Nephron (organoid): ENCODE measurements at regions not wholly inside any gene's neighbourhood (a gene's known extent, or its start where the extent isn't known, plus 50 kb on each side); places are given as distances from the start of the nearest gene placed in this dataset.
"Not testable (repeated sequence)": the region's sequence is repeated elsewhere in the genome, so short reads cannot be mapped to it uniquely, and the experiment has no call there.

ENCODE experiments used
- H3K27ac Mint-ChIP-seq, 3 experiments: 2 replicates each; pipeline ENCODE4 v1.8.0; 2020; ENCODE audit warnings: mixed read lengths in 3 of 3, mild to moderate bottlenecking in 2 of 3, moderate library complexity in 1 of 3
- H3K27me3 Mint-ChIP-seq: 2 replicates; pipeline ENCODE4 v1.8.0; 2021; ENCODE audit warnings: low read depth, mild to moderate bottlenecking, moderate library complexity, mixed read lengths
- H3K36me3 Mint-ChIP-seq: 2 replicates; pipeline ENCODE4 v1.8.0; 2020; ENCODE audit warnings: low read depth, mixed read lengths
- H3K4me1 Mint-ChIP-seq: 2 replicates; pipeline ENCODE4 v1.8.0; 2020; ENCODE audit warnings: mixed read lengths
- H3K4me3 Mint-ChIP-seq, 3 experiments: 2 replicates each; pipeline ENCODE4 v1.8.0; 2020; ENCODE audit warnings: mild to moderate bottlenecking in 3 of 3, mixed read lengths in 3 of 3, moderate library complexity in 2 of 3
- H3K9me3 Mint-ChIP-seq: 2 replicates; pipeline ENCODE4 v1.8.0; 2020; ENCODE audit warnings: mixed read lengths
- TF ChIP-seq, protein P1 (sequence below), 3 experiments: fragments of 200-600 bp; sonication (generic); IDR thresholded peaks; one replicate each; pipeline ENCODE4 v1.5.0; 2021; ENCODE audit warnings: antibody characterized with exemption in 3 of 3; ENCODE audit not compliant: unreplicated experiment in 3 of 3

DNA sequence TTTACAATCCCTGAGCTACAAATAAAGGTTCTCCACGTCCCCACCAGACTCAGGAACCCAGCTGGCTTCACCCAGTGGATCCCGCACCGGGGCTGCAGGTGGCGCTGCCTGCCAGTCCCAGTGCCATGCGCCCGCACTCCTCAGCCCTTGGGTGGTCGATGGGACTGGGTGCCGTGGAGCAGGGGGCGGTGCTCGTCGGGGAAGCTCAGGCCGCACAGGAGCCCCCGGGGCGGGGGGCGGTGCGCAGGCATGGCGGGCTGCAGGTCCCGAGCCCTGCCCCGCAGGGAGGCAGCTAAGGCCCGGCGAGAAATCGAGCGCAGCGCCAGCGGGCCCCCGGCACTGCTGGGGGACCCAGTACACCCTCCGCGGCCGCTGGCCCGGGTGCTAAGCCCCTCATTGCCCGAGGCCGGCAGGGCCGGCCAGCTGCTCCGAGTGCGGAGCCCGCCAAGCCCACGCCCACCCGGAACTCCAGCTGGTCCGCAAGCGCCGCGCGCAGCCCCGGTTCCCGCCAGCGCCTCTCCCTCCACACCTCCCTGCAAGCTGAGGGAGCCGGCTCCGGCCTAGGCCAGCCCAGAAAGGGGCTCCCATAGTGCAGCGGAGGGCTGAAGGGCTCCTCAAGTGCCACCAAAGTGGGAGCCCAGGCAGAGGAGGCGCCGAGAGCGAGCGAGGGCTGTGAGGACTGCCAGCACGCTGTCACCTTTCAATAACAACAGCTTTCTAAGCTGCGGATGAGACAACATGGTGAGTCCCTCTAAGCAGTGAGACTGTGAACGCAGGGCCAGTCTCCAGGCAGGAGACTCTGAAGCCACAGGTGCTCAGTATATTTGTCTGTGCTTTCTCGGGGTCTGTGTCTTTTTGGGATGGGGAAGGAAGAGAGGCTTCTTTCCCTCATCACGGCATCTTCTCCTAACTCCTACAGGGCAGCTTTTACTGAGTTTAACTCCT lies 161.5 kb downstream of the NR2F2 start:
- not testable (repeated sequence) for H3K4me1 Mint-ChIP-seq, H3K9me3 Mint-ChIP-seq, H3K36me3 Mint-ChIP-seq
- H3K27me3 Mint-ChIP-seq, result peaks cover 28% of the 10 kb centered on the region
- TF ChIP-seq, protein P1, sequence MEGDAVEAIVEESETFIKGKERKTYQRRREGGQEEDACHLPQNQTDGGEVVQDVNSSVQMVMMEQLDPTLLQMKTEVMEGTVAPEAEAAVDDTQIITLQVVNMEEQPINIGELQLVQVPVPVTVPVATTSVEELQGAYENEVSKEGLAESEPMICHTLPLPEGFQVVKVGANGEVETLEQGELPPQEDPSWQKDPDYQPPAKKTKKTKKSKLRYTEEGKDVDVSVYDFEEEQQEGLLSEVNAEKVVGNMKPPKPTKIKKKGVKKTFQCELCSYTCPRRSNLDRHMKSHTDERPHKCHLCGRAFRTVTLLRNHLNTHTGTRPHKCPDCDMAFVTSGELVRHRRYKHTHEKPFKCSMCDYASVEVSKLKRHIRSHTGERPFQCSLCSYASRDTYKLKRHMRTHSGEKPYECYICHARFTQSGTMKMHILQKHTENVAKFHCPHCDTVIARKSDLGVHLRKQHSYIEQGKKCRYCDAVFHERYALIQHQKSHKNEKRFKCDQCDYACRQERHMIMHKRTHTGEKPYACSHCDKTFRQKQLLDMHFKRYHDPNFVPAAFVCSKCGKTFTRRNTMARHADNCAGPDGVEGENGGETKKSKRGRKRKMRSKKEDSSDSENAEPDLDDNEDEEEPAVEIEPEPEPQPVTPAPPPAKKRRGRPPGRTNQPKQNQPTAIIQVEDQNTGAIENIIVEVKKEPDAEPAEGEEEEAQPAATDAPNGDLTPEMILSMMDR (IDR thresholded peaks at IDR 0.05; ENCODE audit: unreplicated experiment in 3 of 3), result peak; percentile 16 to 35 (median 17)
- peak overlapping the region in 2 of 3 experiments; percentile 12 to 16 for H3K27ac Mint-ChIP-seq
- peak overlapping the region; percentile 71 to 81 (median 79) for H3K4me3 Mint-ChIP-seq

DNA sequence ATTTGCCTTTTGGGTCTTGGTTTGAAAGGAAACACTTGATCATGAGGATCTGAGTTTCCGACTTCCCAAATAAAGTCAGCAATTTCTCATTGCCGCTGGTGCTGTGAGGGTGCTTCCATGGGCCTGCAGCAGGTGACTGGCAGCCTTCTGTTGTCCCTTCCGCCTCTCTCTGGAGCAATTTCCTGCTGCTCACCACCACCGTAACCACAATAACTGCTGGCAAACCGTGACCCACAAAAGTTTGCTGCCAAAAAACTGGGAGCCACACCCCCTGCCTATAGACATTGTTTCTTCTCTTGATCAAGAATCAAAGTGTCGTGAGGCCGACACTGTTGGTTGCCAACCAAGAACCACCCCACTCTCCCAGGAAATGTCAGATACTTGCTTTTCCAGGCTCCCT lies 164.0 kb downstream of the NR2F2 start:
- Mint-ChIP-seq H3K27ac (peak overlapping the region in 1 of 3 experiments; percentile 36), H3K4me1 (peaks cover 10% of the 10 kb centered on the region), H3K27me3 (peaks cover 28% of the 10 kb centered on the region), H3K4me3 (no peak overlapping the region), H3K36me3 (no peaks in the 10 kb centered on the region), H3K9me3 (peaks cover 3% of the 10 kb centered on the region)
- TF ChIP-seq, protein P1 (IDR thresholded peaks at IDR 0.05; ENCODE audit: unreplicated experiment in 3 of 3), result no peak

DNA sequence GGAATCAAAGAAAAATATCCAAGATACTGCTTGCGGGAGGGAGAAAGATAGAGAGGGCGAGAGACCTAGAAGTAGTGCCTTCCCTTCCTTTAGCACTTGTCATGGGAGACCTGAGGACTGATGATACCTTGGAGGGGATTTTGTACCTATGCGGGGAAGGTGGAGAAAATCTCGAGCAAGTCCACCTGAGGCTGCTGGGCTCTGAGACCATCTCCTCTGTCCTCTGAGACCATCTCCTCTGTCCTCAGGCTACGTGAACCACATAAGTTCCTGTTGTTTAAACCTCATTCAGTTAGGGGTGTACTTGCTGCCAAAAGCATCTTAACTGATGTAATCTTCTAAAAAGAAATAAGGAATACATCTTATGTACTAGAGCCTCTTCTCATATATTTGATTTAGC lies 164.9 kb downstream of the NR2F2 start:
- Mint-ChIP-seq H3K27me3 (peaks cover 27% of the 10 kb centered on the region), H3K27ac (no peak overlapping the region), H3K36me3 (no peaks in the 10 kb centered on the region), H3K9me3 (peaks cover 3% of the 10 kb centered on the region), H3K4me3 (no peak overlapping the region), H3K4me1 (peaks cover 10% of the 10 kb centered on the region)
- TF ChIP-seq, protein P1 (IDR thresholded peaks at IDR 0.05; ENCODE audit: unreplicated experiment in 3 of 3), result no peak

DNA sequence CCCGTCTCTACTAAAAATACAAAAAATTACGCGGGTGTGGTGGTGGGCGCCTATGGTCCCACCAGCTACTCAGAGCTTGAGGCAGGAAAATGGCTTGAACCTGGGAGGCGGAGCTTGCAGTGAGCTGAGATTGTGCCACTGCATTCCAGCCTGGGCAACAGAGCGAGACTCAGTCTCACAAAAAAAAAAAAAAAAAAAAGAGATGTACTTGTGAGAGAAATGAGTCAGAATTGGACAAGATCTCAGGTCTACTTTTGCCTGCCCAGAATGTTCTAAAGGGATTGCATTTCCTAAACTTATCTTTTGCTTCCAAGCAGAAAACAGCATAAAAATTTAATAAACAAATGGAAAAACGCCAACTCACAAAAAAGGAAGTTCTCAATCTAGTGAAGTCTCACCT lies 167.5 kb downstream of the NR2F2 start:
- Mint-ChIP-seq H3K27me3 (peaks cover 18% of the 10 kb centered on the region), H3K4me3 (no peak overlapping the region), H3K27ac (no peak overlapping the region), H3K9me3 (peaks cover 3% of the 10 kb centered on the region), H3K4me1 (no peaks in the 10 kb centered on the region), H3K36me3 (no peaks in the 10 kb centered on the region)
- TF ChIP-seq, protein P1 (IDR thresholded peaks at IDR 0.05; ENCODE audit: unreplicated experiment in 3 of 3), result no peak

DNA sequence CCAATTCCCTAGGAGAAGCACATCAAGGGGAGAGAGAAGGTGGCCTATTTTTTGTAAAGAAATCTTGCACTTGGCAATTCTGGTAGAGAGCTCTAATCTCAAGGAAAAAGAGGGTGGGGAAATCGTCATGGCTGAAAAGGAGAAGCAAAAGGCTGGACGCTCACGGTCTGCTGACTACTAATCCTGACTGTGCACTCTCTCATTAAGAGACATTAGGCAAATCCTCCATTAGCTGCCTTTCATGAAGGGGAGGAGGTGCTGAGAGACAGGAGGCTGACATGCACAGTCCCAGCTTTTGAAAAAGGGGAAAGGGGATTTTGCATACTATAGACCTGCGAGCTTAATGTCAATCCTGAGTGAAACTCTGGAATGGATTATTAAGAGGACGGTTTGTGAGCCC lies 170.0 kb downstream of the NR2F2 start:
- Mint-ChIP-seq H3K4me3 (no peak overlapping the region), H3K4me1 (no peaks in the 10 kb centered on the region), H3K27ac (no peak overlapping the region), H3K27me3 (peaks cover 14% of the 10 kb centered on the region), H3K9me3 (peaks cover 3% of the 10 kb centered on the region), H3K36me3 (no peaks in the 10 kb centered on the region)
- TF ChIP-seq, protein P1 (IDR thresholded peaks at IDR 0.05; ENCODE audit: unreplicated experiment in 3 of 3), result no peak

DNA sequence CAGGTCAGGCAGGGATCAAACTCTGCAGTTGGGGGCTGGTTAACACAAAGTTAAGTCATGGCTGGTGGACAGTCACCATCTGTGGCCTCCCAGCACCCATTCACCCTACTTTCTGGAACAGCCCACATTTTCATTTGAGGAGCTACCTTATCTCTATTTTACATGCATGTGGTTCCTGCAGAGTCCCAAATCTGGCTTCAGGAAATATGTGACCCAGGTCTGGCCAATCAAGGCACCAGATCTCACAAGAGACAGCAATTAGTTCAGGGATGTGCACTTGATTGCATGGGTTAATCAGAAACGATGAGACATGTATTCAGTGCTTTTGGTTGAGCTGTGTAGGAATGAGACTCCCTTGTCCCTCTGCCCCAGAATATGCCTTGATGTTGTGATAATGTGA lies 170.9 kb downstream of the NR2F2 start:
- Mint-ChIP-seq H3K4me3 (no peak overlapping the region), H3K27ac (no peak overlapping the region), H3K4me1 (no peaks in the 10 kb centered on the region), H3K27me3 (peaks cover 14% of the 10 kb centered on the region), H3K36me3 (no peaks in the 10 kb centered on the region), H3K9me3 (peaks cover 3% of the 10 kb centered on the region)
- TF ChIP-seq, protein P1 (IDR thresholded peaks at IDR 0.05; ENCODE audit: unreplicated experiment in 3 of 3), result no peak
